ENCODE measurements at regions not wholly inside any gene's neighbourhood (a gene's known extent, or its start where the extent isn't known, plus 50 kb on each side); places are given as distances from the start of the nearest gene placed in this dataset.

DNA sequence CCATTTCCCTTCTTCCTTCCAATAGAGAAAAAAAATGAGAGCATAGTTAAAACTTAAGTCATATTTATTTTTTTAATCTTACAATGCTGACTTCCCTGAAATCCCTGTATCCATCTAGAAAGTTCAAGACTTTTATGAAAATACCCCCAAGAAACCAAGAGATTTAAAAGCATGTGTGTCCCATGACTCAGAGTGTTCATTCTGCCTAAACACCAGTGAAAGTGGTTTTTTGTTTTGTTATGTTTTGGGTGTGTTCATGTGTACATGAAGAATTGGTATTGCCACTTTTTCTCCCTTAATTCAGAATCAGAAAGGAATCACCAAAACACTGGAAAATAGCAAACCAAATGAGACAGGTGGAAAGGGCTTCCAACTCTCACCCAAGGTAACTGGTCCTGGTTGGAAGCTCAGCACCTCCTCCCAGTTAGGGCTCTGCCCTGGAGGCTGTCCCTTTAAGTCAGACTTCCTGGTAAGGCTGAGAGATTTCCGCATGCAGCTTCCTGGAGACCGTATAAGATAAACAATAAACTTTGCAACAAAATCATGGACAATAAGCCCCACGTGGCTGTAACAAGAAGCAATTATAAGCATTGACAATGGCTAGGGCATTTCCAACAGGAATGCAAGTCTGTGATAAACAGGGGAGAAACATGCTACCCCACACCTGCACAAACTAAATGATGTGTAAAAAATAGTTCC is 121.9 kb upstream of the ARHGEF3 start:
- TF ChIP-seq, protein P1, sequence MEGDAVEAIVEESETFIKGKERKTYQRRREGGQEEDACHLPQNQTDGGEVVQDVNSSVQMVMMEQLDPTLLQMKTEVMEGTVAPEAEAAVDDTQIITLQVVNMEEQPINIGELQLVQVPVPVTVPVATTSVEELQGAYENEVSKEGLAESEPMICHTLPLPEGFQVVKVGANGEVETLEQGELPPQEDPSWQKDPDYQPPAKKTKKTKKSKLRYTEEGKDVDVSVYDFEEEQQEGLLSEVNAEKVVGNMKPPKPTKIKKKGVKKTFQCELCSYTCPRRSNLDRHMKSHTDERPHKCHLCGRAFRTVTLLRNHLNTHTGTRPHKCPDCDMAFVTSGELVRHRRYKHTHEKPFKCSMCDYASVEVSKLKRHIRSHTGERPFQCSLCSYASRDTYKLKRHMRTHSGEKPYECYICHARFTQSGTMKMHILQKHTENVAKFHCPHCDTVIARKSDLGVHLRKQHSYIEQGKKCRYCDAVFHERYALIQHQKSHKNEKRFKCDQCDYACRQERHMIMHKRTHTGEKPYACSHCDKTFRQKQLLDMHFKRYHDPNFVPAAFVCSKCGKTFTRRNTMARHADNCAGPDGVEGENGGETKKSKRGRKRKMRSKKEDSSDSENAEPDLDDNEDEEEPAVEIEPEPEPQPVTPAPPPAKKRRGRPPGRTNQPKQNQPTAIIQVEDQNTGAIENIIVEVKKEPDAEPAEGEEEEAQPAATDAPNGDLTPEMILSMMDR (IDR thresholded peaks at IDR 0.05; ENCODE audit: insufficient read depth, low read length, poor library complexity, severe bottlenecking) = no peak
- DNase-seq (ENCODE audit: low read depth) = peak; percentile 43
- Histone ChIP-seq H3K36me3 (ENCODE audit: control insufficient read depth, insufficient read depth, low read length) (no peaks in the 10 kb centered on the region), H3K27me3 (ENCODE audit: control insufficient read depth, insufficient read depth, low read length) (no peaks in the 10 kb centered on the region), H3K4me3 (ENCODE audit: low read depth, low read length) (no peak overlapping the region)

DNA sequence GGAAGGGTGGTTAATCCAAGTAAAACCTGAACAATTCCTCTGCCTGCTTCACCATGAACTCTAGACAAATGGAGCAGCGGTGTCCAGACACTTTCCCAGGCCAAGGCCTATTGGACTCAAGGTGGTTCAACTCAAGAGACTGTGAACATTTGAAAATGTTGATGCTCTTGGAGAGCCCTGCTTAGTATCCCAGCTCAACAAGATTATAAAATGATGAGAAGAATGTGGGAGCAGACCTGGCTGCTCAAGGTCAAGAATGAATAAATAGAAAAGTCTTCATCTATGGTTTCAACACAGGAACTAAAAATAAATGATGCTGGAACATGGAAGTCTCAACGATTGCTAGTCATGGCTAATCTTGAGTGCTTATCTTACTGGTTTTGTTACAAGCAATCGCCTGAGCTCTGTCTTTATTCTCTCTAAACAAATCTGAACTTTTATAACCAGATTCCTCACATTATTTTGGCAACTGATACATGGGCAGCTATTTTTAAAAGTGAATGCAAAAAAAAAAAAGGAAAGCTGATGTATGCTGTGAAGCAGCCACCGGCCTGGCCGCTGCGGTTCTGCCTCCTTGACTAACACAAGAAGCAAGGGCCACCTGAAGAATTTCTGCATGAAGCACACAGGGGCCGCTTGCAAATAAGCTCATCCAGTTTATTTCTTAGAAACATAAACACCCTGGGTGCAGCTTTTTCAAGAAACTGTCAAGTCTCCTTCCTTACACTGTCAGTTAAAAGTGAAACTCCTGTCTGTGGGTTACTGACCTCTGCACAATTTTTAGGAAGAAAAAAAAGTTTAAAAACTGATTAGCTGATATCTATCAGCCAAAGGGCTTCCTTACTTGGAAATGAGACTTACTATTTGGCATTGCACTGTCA is 120.1 kb upstream of the ARHGEF3 start:
- H3K4me3 ChIP-seq (ENCODE audit: low read depth, low read length) = no peak overlapping the region
- TF ChIP-seq, protein P1 (IDR thresholded peaks at IDR 0.05; ENCODE audit: insufficient read depth, low read length, poor library complexity, severe bottlenecking) = no peak
- no peaks in the 10 kb centered on the region for H3K27me3 ChIP-seq (ENCODE audit: control insufficient read depth, insufficient read depth, low read length)
- H3K36me3 ChIP-seq (ENCODE audit: control insufficient read depth, insufficient read depth, low read length) = no peaks in the 10 kb centered on the region
- DNase-seq (ENCODE audit: low read depth) = no peak

DNA sequence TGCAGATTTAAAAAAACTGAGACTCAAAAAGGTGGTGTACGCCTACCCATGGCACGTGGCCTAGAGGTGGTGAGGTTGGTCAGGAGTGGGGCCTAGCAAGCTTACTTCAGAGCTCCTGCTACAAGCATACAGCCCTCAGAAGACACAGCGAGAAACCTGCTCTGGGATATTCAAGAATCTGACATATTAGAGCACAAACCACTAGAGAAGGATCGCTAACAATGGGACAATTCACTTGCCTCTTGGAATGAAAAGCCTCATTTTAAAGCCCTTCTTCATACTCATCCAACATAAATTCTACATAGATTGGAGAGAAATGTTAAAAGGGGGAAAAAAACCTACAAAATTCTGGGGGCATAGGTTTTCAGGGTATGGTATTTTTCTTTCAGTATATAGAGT is 118.0 kb upstream of the ARHGEF3 start:
- no peak overlapping the region for H3K4me3 ChIP-seq (ENCODE audit: low read depth, low read length)
- H3K36me3 ChIP-seq (ENCODE audit: control insufficient read depth, insufficient read depth, low read length) = no peaks in the 10 kb centered on the region
- DNase-seq (ENCODE audit: low read depth) = no peak
- TF ChIP-seq, protein P1 (IDR thresholded peaks at IDR 0.05; ENCODE audit: insufficient read depth, low read length, poor library complexity, severe bottlenecking) = no peak
- H3K27me3 ChIP-seq (ENCODE audit: control insufficient read depth, insufficient read depth, low read length) = no peaks in the 10 kb centered on the region

DNA sequence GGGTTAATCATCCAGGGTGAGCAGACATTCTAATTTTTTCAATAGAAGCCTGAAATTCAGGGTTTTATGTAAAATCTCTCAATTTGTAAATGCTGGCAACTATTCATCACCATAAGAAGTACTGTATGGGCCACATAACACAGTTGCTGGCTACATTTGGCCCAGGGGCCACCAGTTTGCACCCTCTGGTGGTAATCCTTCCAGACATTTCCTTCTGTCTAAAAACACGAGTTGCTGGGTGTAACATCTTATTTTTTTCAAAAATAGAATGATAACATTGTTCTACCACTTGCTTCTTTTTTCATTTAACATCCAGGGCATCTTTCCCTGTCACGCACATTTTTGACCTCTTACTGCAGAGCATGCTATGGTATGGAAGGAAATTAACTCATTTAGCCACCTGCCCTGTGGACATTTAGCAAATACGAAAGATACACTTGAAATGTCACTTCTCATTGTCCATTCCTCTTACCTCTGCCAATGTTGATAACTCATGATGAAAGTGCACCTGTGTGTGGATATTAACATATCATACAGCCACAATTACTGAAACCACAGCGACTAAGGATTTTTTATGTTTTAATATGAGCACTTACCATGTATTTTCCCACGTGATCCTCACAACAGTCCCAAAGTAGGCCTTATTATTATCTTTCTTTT is 117.5 kb upstream of the ARHGEF3 start:
- H3K36me3 ChIP-seq (ENCODE audit: control insufficient read depth, insufficient read depth, low read length) = no peaks in the 10 kb centered on the region
- DNase-seq (ENCODE audit: low read depth) = no peak
- no peaks in the 10 kb centered on the region for H3K27me3 ChIP-seq (ENCODE audit: control insufficient read depth, insufficient read depth, low read length)
- no peak overlapping the region for H3K4me3 ChIP-seq (ENCODE audit: low read depth, low read length)
- TF ChIP-seq, protein P1 (IDR thresholded peaks at IDR 0.05; ENCODE audit: insufficient read depth, low read length, poor library complexity, severe bottlenecking) = no peak

GRCh38 chr3:56918111-56918568 is 116.4 kb upstream of the ARHGEF3 start:
- Histone ChIP-seq H3K36me3 (ENCODE audit: control insufficient read depth, insufficient read depth, low read length) (no peaks in the 10 kb centered on the region), H3K27me3 (ENCODE audit: control insufficient read depth, insufficient read depth, low read length) (no peaks in the 10 kb centered on the region), H3K4me3 (ENCODE audit: low read depth, low read length) (no peak overlapping the region)
- no peak for DNase-seq (ENCODE audit: low read depth)
- TF ChIP-seq, protein P1 (IDR thresholded peaks at IDR 0.05; ENCODE audit: insufficient read depth, low read length, poor library complexity, severe bottlenecking) = no peak

Measured in kidney epithelial cell (primary cell).